CD4-positive, alpha-beta T cell treated with Interleukin-15 for 4 hours (primary cell): ENCODE measurements at regions not wholly inside any gene's neighbourhood (a gene's known extent, or its start where the extent isn't known, plus 50 kb on each side); places are given as distances from the start of the nearest gene placed in this dataset.
"Not testable (repeated sequence)": the region's sequence is repeated elsewhere in the genome, so short reads cannot be mapped to it uniquely, and the experiment has no call there.

Experiments
- DNase-seq: peaks from one replicate; pipeline ENCODE4 v3.0.0-alpha.2; 2020; ENCODE audit warnings: low spot score

- no peak for DNase-seq
Measured at GRCh38 chr3:59254433-59254832, 204.6 kb upstream of the CFAP20DC start.

GRCh38 chr3:59253523-59253922 lies 203.7 kb upstream of the CFAP20DC start:
- no peak for DNase-seq

- no peak for DNase-seq
Measured at GRCh38 chr3:59251869-59252268, 202.0 kb upstream of the CFAP20DC start.

GRCh38 chr3:59250600-59250999 lies 200.8 kb upstream of the CFAP20DC start:
- DNase-seq = no peak

- DNase-seq = no peak
Measured at GRCh38 chr3:59249698-59250361, 200.0 kb upstream of the CFAP20DC start.

- no peak for DNase-seq
Measured at GRCh38 chr3:59249004-59249403, 199.2 kb upstream of the CFAP20DC start.

- DNase-seq = no peak
Measured at GRCh38 chr3:59247402-59247841, 197.6 kb upstream of the CFAP20DC start.

GRCh38 chr3:59246719-59247401 lies 197.0 kb upstream of the CFAP20DC start:
- DNase-seq = no peak

GRCh38 chr3:59245859-59246501 lies 196.2 kb upstream of the CFAP20DC start:
- DNase-seq = no peak

- DNase-seq = no peak
Measured at GRCh38 chr3:59245300-59245858, 195.6 kb upstream of the CFAP20DC start.

GRCh38 chr3:59244343-59244742 lies 194.5 kb upstream of the CFAP20DC start:
- DNase-seq = no peak

- no peak for DNase-seq
Measured at GRCh38 chr3:59243476-59243875, 193.7 kb upstream of the CFAP20DC start.

GRCh38 chr3:59240666-59241255 lies 190.9 kb upstream of the CFAP20DC start:
- no peak for DNase-seq

- no peak for DNase-seq
Measured at GRCh38 chr3:59237121-59237520, 187.3 kb upstream of the CFAP20DC start.

GRCh38 chr3:59235634-59236012 lies 185.8 kb upstream of the CFAP20DC start:
- peak; percentile 2 for DNase-seq

- DNase-seq = no peak
Measured at GRCh38 chr3:59234884-59235633, 185.2 kb upstream of the CFAP20DC start.

- not testable (repeated sequence) for DNase-seq
Measured at GRCh38 chr3:59230379-59230778, 180.6 kb upstream of the CFAP20DC start.

- DNase-seq = no peak
Measured at GRCh38 chr3:59213860-59214259, 164.0 kb upstream of the CFAP20DC start.

- peak; percentile 55 for DNase-seq
Measured at GRCh38 chr3:59212128-59212779, 162.4 kb upstream of the CFAP20DC start.

GRCh38 chr3:59210260-59210659 lies 160.4 kb upstream of the CFAP20DC start:
- no peak for DNase-seq

- DNase-seq = no peak
Measured at GRCh38 chr3:59192473-59192872, 142.6 kb upstream of the CFAP20DC start.
